HL-60/S4 (cell line): ENCODE measurements at regions not wholly inside any gene's neighbourhood (a gene's known extent, or its start where the extent isn't known, plus 50 kb on each side); places are given as distances from the start of the nearest gene placed in this dataset.
"Not testable (repeated sequence)": the region's sequence is repeated elsewhere in the genome, so short reads cannot be mapped to it uniquely, and the experiment has no call there.

Experiments used
- in situ Hi-C: fragments of 300-500 bp; cut with MboI; formaldehyde crosslinking; loops from 2 replicates; pipeline ENCODE4 v1.14.3; 2022; ENCODE audit warnings: low sequenced_read_pairs

- in situ Hi-C loops, result not testable (repeated sequence)
These were observed 129.6 kb downstream of the CRYBB2 start for GRCh38 chr22:25348996-25349395.

GRCh38 chr22:25350551-25350971 is 131.1 kb downstream of the CRYBB2 start:
- in situ Hi-C loops, result no loop called here

- in situ Hi-C loops, result no loop called here
These were observed 132.3 kb downstream of the CRYBB2 start for GRCh38 chr22:25351631-25352293.

GRCh38 chr22:25352294-25352680 is 132.8 kb downstream of the CRYBB2 start:
- in situ Hi-C loops, result no loop called here

- in situ Hi-C loops, result no loop called here
These were observed 134.3 kb downstream of the CRYBB2 start for GRCh38 chr22:25353516-25354445.

- in situ Hi-C loops, result no loop called here
These were observed 135.0 kb downstream of the CRYBB2 start for GRCh38 chr22:25354456-25354855.

GRCh38 chr22:25357132-25357455 is 137.7 kb downstream of the CRYBB2 start:
- in situ Hi-C loops, result no loop called here

- in situ Hi-C loops, result no loop called here
These were observed 138.4 kb downstream of the CRYBB2 start for GRCh38 chr22:25357606-25358420.

- in situ Hi-C loops, result no loop called here
These were observed 139.2 kb downstream of the CRYBB2 start for GRCh38 chr22:25358421-25359170.

GRCh38 chr22:25359601-25360261 is 140.3 kb downstream of the CRYBB2 start:
- in situ Hi-C loops, result no loop called here

- in situ Hi-C loops, result no loop called here
These were observed 141.0 kb downstream of the CRYBB2 start for GRCh38 chr22:25360411-25360810.

GRCh38 chr22:25360891-25361645 is 141.6 kb downstream of the CRYBB2 start:
- in situ Hi-C loops, result no loop called here

- in situ Hi-C loops, result no loop called here
These were observed 142.4 kb downstream of the CRYBB2 start for GRCh38 chr22:25361899-25362214.

GRCh38 chr22:25362215-25362882 is 142.9 kb downstream of the CRYBB2 start:
- in situ Hi-C loops, result no loop called here

- in situ Hi-C loops, result no loop called here
These were observed 143.4 kb downstream of the CRYBB2 start for GRCh38 chr22:25362883-25363240.

GRCh38 chr22:25363474-25363873 is 144.0 kb downstream of the CRYBB2 start:
- in situ Hi-C loops, result no loop called here

- in situ Hi-C loops, result no loop called here
These were observed 144.8 kb downstream of the CRYBB2 start for GRCh38 chr22:25364281-25364680.

- in situ Hi-C loops, result no loop called here
These were observed 145.3 kb downstream of the CRYBB2 start for GRCh38 chr22:25364736-25365241.
